Trophoblast cell (in vitro differentiated cells and primary cell): ENCODE measurements at regions not wholly inside any gene's neighbourhood (a gene's known extent, or its start where the extent isn't known, plus 50 kb on each side); places are given as distances from the start of the nearest gene placed in this dataset.

Experiments
- DNase-seq, 2 donors: peaks; one replicate each; pipeline ENCODE4 v3.0.0-alpha.2; 2016
- H2AFZ ChIP-seq: 2 replicates; pipeline ENCODE4 v1.6.1; 2013; ENCODE audit warnings: low read length, moderate library complexity, mild to moderate bottlenecking; ENCODE audit not compliant: insufficient read depth, poor library complexity
- H2AK5ac ChIP-seq: 2 replicates; pipeline ENCODE4 v1.6.1; 2013; ENCODE audit warnings: mild to moderate bottlenecking, low read length
- H2BK120ac ChIP-seq: 2 replicates; pipeline ENCODE4 v1.6.1; 2013; ENCODE audit warnings: low read length, mild to moderate bottlenecking, moderate library complexity; ENCODE audit not compliant: insufficient read depth, poor library complexity
- H2BK12ac ChIP-seq: 2 replicates; pipeline ENCODE4 v1.6.1; 2013; ENCODE audit warnings: mild to moderate bottlenecking, low read length, moderate library complexity
- H2BK5ac ChIP-seq: 2 replicates; pipeline ENCODE4 v1.6.1; 2013; ENCODE audit warnings: low read length, low read depth, moderate library complexity, mild to moderate bottlenecking; ENCODE audit not compliant: poor library complexity
- H3K14ac ChIP-seq: 2 replicates; pipeline ENCODE4 v1.6.1; 2013; ENCODE audit warnings: mild to moderate bottlenecking, low read length
- H3K18ac ChIP-seq: 2 replicates; pipeline ENCODE4 v1.6.1; 2013; ENCODE audit warnings: mild to moderate bottlenecking, low read length
- H3K23ac ChIP-seq: 2 replicates; pipeline ENCODE4 v1.6.1; 2013; ENCODE audit warnings: low read length
- H3K27ac ChIP-seq: 2 replicates; pipeline ENCODE4 v1.5.1; 2013; ENCODE audit warnings: low read depth, mild to moderate bottlenecking, inconsistent platforms, low read length, moderate library complexity
- H3K27me3 ChIP-seq: 2 replicates; pipeline ENCODE4 v1.6.1; 2013; ENCODE audit warnings: inconsistent platforms, mild to moderate bottlenecking, low read length, moderate library complexity; ENCODE audit not compliant: insufficient read depth
- H3K36me3 ChIP-seq, 2 experiments: 1 replicate in 1 of 2; 2 replicates in 1 of 2; pipeline ENCODE4 v1.6.1; 2013; ENCODE audit warnings: low read length in 2 of 2, mild to moderate bottlenecking in 2 of 2, moderate library complexity in 1 of 2; ENCODE audit not compliant: insufficient read depth in 2 of 2, control insufficient read depth in 1 of 2
- H3K4ac ChIP-seq: 2 replicates; pipeline ENCODE4 v1.6.1; 2013; ENCODE audit warnings: low read depth, mild to moderate bottlenecking, low read length, moderate library complexity
- H3K4me1 ChIP-seq, 2 experiments: 1 replicate in 1 of 2; 2 replicates in 1 of 2; pipeline ENCODE4 v1.6.1; 2013; ENCODE audit warnings: low read length in 2 of 2, mild to moderate bottlenecking in 2 of 2, moderate library complexity in 1 of 2; ENCODE audit not compliant: insufficient read depth in 2 of 2, control insufficient read depth in 1 of 2
- H3K4me2 ChIP-seq: 2 replicates; pipeline ENCODE4 v1.6.1; 2013; ENCODE audit warnings: inconsistent platforms, mild to moderate bottlenecking, low read length, moderate library complexity
- H3K4me3 ChIP-seq: 2 replicates; pipeline ENCODE4 v1.5.1; 2013; ENCODE audit warnings: mild to moderate bottlenecking, low read depth, low read length, inconsistent platforms
- H3K79me1 ChIP-seq: one replicate; pipeline ENCODE4 v1.6.1; 2013; ENCODE audit warnings: low read length
- H3K79me2 ChIP-seq: 2 replicates; pipeline ENCODE4 v1.6.1; 2013; ENCODE audit warnings: low read length, mild to moderate bottlenecking; ENCODE audit not compliant: control insufficient read depth, insufficient read depth, poor library complexity
- H3K9ac ChIP-seq: 2 replicates; pipeline ENCODE4 v1.6.1; 2013; ENCODE audit warnings: mild to moderate bottlenecking, low read length
- H3K9me3 ChIP-seq: 2 replicates; pipeline ENCODE4 v1.6.1; 2013; ENCODE audit warnings: low read depth, mild to moderate bottlenecking, control low read depth, inconsistent platforms, low read length; ENCODE audit not compliant: insufficient read depth
- H4K12ac ChIP-seq: 2 replicates; pipeline ENCODE4 v1.6.1; 2013; ENCODE audit warnings: low read depth, mild to moderate bottlenecking, low read length, moderate library complexity
- H4K8ac ChIP-seq: 2 replicates; pipeline ENCODE4 v1.6.1; 2013; ENCODE audit warnings: low read depth, mild to moderate bottlenecking, low read length, moderate library complexity
- H4K91ac ChIP-seq: one replicate; pipeline ENCODE4 v1.6.1; 2013; ENCODE audit warnings: low read depth, mild to moderate bottlenecking, low read length, moderate library complexity
- WGBS: extraction: QIAGEN DNeasy Blood & Tissue Kit; methylation state at CpG from one replicate; pipeline ENCODE4 v1.1.7; 2013; ENCODE audit warnings: missing lambda C conversion rate; ENCODE audit not compliant: insufficient read length, insufficient coverage; ENCODE audit errors: extremely low coverage; 5-methylcytosine and 5-hydroxymethylcytosine counted together

- H4K91ac ChIP-seq = no peak overlapping the region
- no peaks in the 10 kb centered on the region for H3K79me1 ChIP-seq
- H3K9me3 ChIP-seq = no peaks in the 10 kb centered on the region
- WGBS = no CpG with 5 or more reads among the region's 1 CpG
- H3K14ac ChIP-seq = no peak overlapping the region
- no peak overlapping the region for H3K9ac ChIP-seq
- no peak overlapping the region for H3K27ac ChIP-seq
- no peak overlapping the region for H3K23ac ChIP-seq
- no peaks in the 10 kb centered on the region for H3K79me2 ChIP-seq
- H2AK5ac ChIP-seq = no peak overlapping the region
- no peak overlapping the region for H3K18ac ChIP-seq
- no peak overlapping the region for H2BK120ac ChIP-seq
- H3K4me1 ChIP-seq = no peaks in the 10 kb centered on the region
- H3K27me3 ChIP-seq = no peaks in the 10 kb centered on the region
- no peaks in the 10 kb centered on the region for H3K36me3 ChIP-seq
- no peak overlapping the region for H3K4me3 ChIP-seq
- H2BK5ac ChIP-seq = no peak overlapping the region
- no peak overlapping the region for H2AFZ ChIP-seq
- no peak for DNase-seq
- no peak overlapping the region for H4K8ac ChIP-seq
- H2BK12ac ChIP-seq = no peak overlapping the region
- H3K4ac ChIP-seq = no peak overlapping the region
- H3K4me2 ChIP-seq = no peak overlapping the region
- H4K12ac ChIP-seq = no peak overlapping the region
These were observed 451.3 kb downstream of the GPAM start for GRCh38 chr10:111732166-111732785.

GRCh38 chr10:111739125-111739873 lies 444.3 kb downstream of the GPAM start:
- Histone ChIP-seq H3K23ac (no peak overlapping the region), H2BK12ac (no peak overlapping the region), H3K9me3 (no peaks in the 10 kb centered on the region), H3K4me1 (no peaks in the 10 kb centered on the region), H3K14ac (no peak overlapping the region), H3K79me1 (no peaks in the 10 kb centered on the region), H3K4me3 (no peak overlapping the region), H4K8ac (no peak overlapping the region), H2AK5ac (no peak overlapping the region), H3K18ac (no peak overlapping the region), H4K12ac (no peak overlapping the region), H3K27me3 (no peaks in the 10 kb centered on the region), H3K79me2 (no peaks in the 10 kb centered on the region), H4K91ac (no peak overlapping the region), H3K4ac (no peak overlapping the region), H2AFZ (no peak overlapping the region), H2BK120ac (no peak overlapping the region), H3K4me2 (no peak overlapping the region), H3K36me3 (no peaks in the 10 kb centered on the region), H3K9ac (no peak overlapping the region), H2BK5ac (no peak overlapping the region), H3K27ac (no peak overlapping the region)
- no CpG with 5 or more reads among the region's 6 CpGs for WGBS
- DNase-seq = no peak

DNA sequence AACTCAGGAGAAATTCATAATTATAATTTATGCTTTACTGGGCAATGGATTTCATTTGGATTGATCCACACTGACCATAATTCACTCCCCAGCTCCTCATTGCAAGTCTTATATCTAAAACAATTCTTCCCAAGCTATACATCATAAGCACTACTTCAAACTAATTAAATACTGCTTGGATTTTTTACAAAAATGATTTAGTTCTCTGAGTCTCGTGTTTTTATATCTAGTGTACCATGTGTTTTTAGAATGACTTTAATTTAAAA lies 443.8 kb downstream of the GPAM start:
- Histone ChIP-seq H3K27me3 (no peaks in the 10 kb centered on the region), H3K4ac (no peak overlapping the region), H2AFZ (no peak overlapping the region), H2BK12ac (no peak overlapping the region), H4K12ac (no peak overlapping the region), H3K79me1 (no peaks in the 10 kb centered on the region), H2BK120ac (no peak overlapping the region), H3K23ac (no peak overlapping the region), H3K14ac (no peak overlapping the region), H3K4me3 (no peak overlapping the region), H3K9me3 (no peaks in the 10 kb centered on the region), H3K9ac (no peak overlapping the region), H3K18ac (no peak overlapping the region), H4K91ac (no peak overlapping the region), H3K36me3 (no peaks in the 10 kb centered on the region), H3K27ac (no peak overlapping the region), H2AK5ac (no peak overlapping the region), H3K79me2 (no peaks in the 10 kb centered on the region), H2BK5ac (no peak overlapping the region), H3K4me1 (no peaks in the 10 kb centered on the region), H3K4me2 (no peak overlapping the region), H4K8ac (no peak overlapping the region)
- no CpG with 5 or more reads among the region's 1 CpG for WGBS
- DNase-seq = no peak

- Histone ChIP-seq H2AK5ac (no peak overlapping the region), H3K23ac (no peak overlapping the region), H3K9ac (no peak overlapping the region), H2BK5ac (no peak overlapping the region), H2BK120ac (no peak overlapping the region), H3K79me2 (no peaks in the 10 kb centered on the region), H4K8ac (no peak overlapping the region), H3K4me2 (no peak overlapping the region), H4K91ac (no peak overlapping the region), H4K12ac (no peak overlapping the region), H3K27ac (no peak overlapping the region), H3K18ac (no peak overlapping the region), H3K4me1 (no peaks in the 10 kb centered on the region), H3K36me3 (no peaks in the 10 kb centered on the region), H3K9me3 (no peaks in the 10 kb centered on the region), H3K14ac (no peak overlapping the region), H2AFZ (no peak overlapping the region), H3K4me3 (no peak overlapping the region), H3K79me1 (no peaks in the 10 kb centered on the region), H2BK12ac (no peak overlapping the region), H3K4ac (no peak overlapping the region), H3K27me3 (no peaks in the 10 kb centered on the region)
- DNase-seq = no peak
- no CpG with 5 or more reads among the region's 2 CpGs for WGBS
These were observed 437.6 kb downstream of the GPAM start for GRCh38 chr10:111745982-111746381.
